ENCODE measurements at regions not wholly inside any gene's neighbourhood (a gene's known extent, or its start where the extent isn't known, plus 50 kb on each side); places are given as distances from the start of the nearest gene placed in this dataset.

- peaks cover 3% of the 10 kb centered on the region; the same call in 1 of the 3 replicates for H3K9me3 Mint-ChIP-seq
- no peaks in the 10 kb centered on the region for H3K27me3 ChIP-seq (ENCODE audit: insufficient read depth)
- H2AFZ ChIP-seq: no peak overlapping the region
- no peak overlapping the region for H3K4me2 ChIP-seq
- H3K4me1 ChIP-seq (ENCODE audit: insufficient read depth): no peaks in the 10 kb centered on the region
- no peak overlapping the region for H3K4me3 ChIP-seq
- no peaks in the 10 kb centered on the region for H3K4me1 Mint-ChIP-seq
- no peak overlapping the region for H3K27ac ChIP-seq (ENCODE audit: low read depth)
- no peak for DNase-seq (ENCODE audit: low spot score)
- no peak overlapping the region for H3K27ac Mint-ChIP-seq
- 0 out of 2 replicates have a peak, but pooled peaks cover 6% of the 10 kb centered on the region for H3K9me2 ChIP-seq (ENCODE audit: insufficient read depth)
- H3K36me3 ChIP-seq (ENCODE audit: insufficient read depth): no peaks in the 10 kb centered on the region
- no peaks in the 10 kb centered on the region for H3K27me3 Mint-ChIP-seq (ENCODE audit: insufficient read depth, low read depth, poor library complexity)
- no peak overlapping the region for H3K4me3 Mint-ChIP-seq
- H4K20me1 ChIP-seq (replicated peaks; ENCODE audit: insufficient read depth): no peaks in the 10 kb centered on the region
- H3K36me3 Mint-ChIP-seq (ENCODE audit: low read depth): no peaks in the 10 kb centered on the region
- ATAC-seq: no peak
- TF ChIP-seq ZNF331 (CRISPR knock-in tag; IDR thresholded peaks at IDR 0.05; ENCODE audit: low read depth) (no peak), ETS1 (IDR thresholded peaks at IDR 0.05) (no peak), CREB1 (CRISPR knock-in tag; IDR thresholded peaks at IDR 0.05; ENCODE audit: low read depth) (no peak), EZH2 (IDR thresholded peaks at IDR 0.05; ENCODE audit: low read depth, unreplicated experiment) (no peak), REST (IDR thresholded peaks at IDR 0.05; ENCODE audit: unreplicated experiment) (no peak), NANOG (IDR thresholded peaks at IDR 0.05; ENCODE audit: borderline replicate concordance) (no peak), JUNB (IDR thresholded peaks at IDR 0.05; ENCODE audit: unreplicated experiment) (no peak), STAT1 (IDR thresholded peaks at IDR 0.05; ENCODE audit: unreplicated experiment) (no peak), POLR2AphosphoS5 (IDR thresholded peaks at IDR 0.05; ENCODE audit: low read depth) (no peak), EZH2phosphoT487 (IDR thresholded peaks at IDR 0.05; ENCODE audit: unreplicated experiment) (no peak), ZNF462 (CRISPR knock-in tag; IDR thresholded peaks at IDR 0.05) (no peak), ZNF114 (CRISPR knock-in tag; IDR thresholded peaks at IDR 0.05) (no peak)
- TF ChIP-seq, protein P1, sequence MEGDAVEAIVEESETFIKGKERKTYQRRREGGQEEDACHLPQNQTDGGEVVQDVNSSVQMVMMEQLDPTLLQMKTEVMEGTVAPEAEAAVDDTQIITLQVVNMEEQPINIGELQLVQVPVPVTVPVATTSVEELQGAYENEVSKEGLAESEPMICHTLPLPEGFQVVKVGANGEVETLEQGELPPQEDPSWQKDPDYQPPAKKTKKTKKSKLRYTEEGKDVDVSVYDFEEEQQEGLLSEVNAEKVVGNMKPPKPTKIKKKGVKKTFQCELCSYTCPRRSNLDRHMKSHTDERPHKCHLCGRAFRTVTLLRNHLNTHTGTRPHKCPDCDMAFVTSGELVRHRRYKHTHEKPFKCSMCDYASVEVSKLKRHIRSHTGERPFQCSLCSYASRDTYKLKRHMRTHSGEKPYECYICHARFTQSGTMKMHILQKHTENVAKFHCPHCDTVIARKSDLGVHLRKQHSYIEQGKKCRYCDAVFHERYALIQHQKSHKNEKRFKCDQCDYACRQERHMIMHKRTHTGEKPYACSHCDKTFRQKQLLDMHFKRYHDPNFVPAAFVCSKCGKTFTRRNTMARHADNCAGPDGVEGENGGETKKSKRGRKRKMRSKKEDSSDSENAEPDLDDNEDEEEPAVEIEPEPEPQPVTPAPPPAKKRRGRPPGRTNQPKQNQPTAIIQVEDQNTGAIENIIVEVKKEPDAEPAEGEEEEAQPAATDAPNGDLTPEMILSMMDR (conservative IDR thresholded peaks at IDR 0.05; ENCODE audit: low read depth in 2 of 2): no peak
- H3K79me2 ChIP-seq (replicated peaks; ENCODE audit: insufficient read depth): no peaks in the 10 kb centered on the region
- H3F3A ChIP-seq (replicated peaks; ENCODE audit: low read depth): no peaks in the 10 kb centered on the region
Observed at GRCh38 chr3:159163656-159164055, 361.8 kb downstream of the MFSD1 start.
